GM21825 (cell line): ENCODE measurements at regions not wholly inside any gene's neighbourhood (a gene's known extent, or its start where the extent isn't known, plus 50 kb on each side); places are given as distances from the start of the nearest gene placed in this dataset.
"Not testable (repeated sequence)": the region's sequence is repeated elsewhere in the genome, so short reads cannot be mapped to it uniquely, and the experiment has no call there.

Source experiments
- ATAC-seq: cut with Tn5 transposase; IDR thresholded peaks from one replicate; pipeline ENCODE4 v1.9.1; 2021; ENCODE audit warnings: mild to moderate bottlenecking, moderate library complexity; ENCODE audit not compliant: unreplicated experiment

GRCh38 chr14:58875613-58876012 lies 237.9 kb downstream of the DACT1 start:
- no peak for ATAC-seq

GRCh38 chr14:58876608-58877007 lies 238.8 kb downstream of the DACT1 start:
- ATAC-seq: no peak

GRCh38 chr14:58878439-58879139 lies 240.8 kb downstream of the DACT1 start:
- ATAC-seq: no peak

- ATAC-seq: no peak
These were observed 243.7 kb downstream of the DACT1 start for GRCh38 chr14:58881433-58881832.

- no peak for ATAC-seq
These were observed 244.8 kb downstream of the DACT1 start for GRCh38 chr14:58882577-58883018.

- ATAC-seq: no peak
These were observed 246.7 kb downstream of the DACT1 start for GRCh38 chr14:58884442-58884841.

- ATAC-seq: no peak
These were observed 250.2 kb downstream of the DACT1 start for GRCh38 chr14:58887931-58888330.

GRCh38 chr14:58898655-58899316 lies 261.0 kb downstream of the DACT1 start:
- no peak for ATAC-seq

DNA sequence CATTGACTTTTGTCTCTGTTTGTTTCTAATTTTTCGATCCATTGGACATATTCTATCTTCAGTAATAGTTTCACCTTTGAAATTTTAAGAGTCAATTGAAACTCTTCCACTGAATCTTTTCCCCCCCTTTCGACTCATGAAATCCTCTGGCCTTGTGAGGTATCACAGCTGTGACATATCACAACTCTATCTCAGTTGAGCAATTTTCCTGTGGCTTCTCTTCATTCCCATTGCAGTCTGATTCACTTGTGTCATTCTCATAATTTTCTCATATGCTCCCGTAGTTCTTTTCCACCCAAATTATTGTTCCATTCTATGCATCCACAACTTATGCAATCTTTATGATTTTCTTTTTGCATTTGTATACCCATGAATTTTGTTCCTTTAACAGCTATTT lies 261.6 kb downstream of the DACT1 start:
- ATAC-seq: no peak

GRCh38 chr14:58901826-58902225 lies 264.1 kb downstream of the DACT1 start:
- no peak for ATAC-seq

GRCh38 chr14:58904776-58905175 lies 267.0 kb downstream of the DACT1 start:
- no peak for ATAC-seq

- no peak for ATAC-seq
These were observed 270.0 kb downstream of the DACT1 start for GRCh38 chr14:58907803-58908202.

DNA sequence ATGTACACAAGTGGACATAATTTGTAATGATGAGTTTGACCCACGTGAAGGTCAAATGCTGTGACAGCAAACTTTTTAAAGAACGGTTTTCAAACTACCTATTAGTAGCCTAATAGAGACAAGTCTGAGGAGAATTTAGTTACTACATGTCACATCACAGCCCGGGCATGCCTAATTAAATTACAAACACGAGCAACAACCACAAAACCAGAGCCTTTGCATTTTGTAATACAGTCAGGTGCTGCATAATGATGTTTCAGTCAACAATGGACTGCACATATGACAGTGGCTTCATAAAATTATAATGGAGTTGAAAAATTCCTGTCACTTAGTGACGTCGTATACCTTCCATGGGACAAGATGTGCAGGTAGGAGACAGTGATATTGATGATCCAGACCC lies 274.5 kb downstream of the DACT1 start:
- no peak for ATAC-seq

- no peak for ATAC-seq
These were observed 275.2 kb downstream of the DACT1 start for GRCh38 chr14:58912799-58913432.

GRCh38 chr14:58914279-58914855 lies 274.1 kb upstream of the DAAM1 start:
- ATAC-seq: no peak

- no peak for ATAC-seq
These were observed 272.8 kb upstream of the DAAM1 start for GRCh38 chr14:58915646-58916045.

DNA sequence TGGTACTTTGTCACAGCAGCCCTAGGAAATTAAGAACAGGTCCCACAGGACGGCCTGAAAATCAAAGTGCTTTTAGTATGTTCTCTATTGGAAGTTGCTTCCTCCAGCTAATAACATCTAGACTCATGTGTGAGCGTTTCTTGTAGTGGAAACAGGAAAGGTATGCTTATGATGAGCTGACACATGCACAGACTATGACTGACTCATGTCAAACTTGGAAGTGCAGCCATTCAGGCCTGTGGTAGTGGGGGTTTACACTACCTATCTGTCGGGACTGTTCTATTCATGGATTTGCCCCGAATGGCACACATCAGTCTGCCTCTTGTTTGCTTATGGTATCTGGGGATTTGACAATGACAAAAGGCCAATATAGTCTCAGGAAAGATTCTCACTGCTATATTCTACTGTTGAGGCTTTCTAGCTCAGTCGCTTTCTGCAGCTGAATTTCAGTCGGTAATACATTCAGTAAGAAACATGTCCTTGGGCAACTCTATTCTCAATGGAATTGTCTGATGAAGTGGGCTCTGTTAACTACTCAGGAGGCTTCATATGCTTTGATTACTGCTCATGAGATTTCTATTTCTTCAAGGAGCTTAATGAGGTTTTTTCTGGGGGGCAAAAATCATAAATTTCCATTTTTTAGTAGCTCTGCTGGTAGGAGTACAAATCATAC lies 270.3 kb upstream of the DAAM1 start:
- no peak for ATAC-seq

DNA sequence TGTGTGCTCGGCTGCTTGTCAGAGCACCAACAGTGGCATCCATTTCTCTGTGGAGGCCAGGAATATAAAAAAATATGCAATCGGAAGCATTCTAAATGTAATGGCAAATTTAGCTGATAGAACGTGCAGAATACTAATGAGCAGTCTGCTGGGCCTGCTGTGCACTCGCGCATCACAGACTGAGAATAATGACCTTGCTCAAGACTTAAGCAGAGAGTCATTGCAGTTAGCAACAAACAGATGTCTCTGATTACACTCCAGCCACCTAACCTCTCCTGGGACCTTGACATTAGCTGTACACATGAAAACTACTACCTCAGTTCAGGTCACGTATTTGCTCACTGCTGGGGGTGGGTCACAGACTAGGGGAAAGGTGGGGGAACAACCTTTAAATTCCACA lies 269.2 kb upstream of the DAAM1 start:
- ATAC-seq: no peak

DNA sequence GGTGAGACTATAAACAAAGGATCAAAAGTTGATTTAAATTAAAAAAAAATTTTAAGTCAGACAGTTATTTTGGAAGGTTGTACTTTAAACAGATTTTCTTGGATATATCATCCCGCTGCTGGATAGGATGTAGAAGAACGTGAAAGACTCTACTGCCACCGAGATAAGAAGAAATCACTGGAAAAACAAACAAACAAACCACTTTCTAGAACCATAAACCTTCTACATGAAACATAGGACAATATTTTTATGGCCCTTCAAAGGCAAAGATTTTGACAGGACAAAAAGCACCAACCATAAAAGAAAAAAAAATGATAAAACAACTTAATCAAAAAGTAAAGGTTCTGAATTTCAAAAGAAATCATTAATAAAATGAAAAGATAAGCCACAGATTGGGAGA lies 268.2 kb upstream of the DAAM1 start:
- ATAC-seq: no peak

GRCh38 chr14:58922201-58922940 lies 266.1 kb upstream of the DAAM1 start:
- ATAC-seq: not testable (repeated sequence)
